ENCODE measurements at regions not wholly inside any gene's neighbourhood (a gene's known extent, or its start where the extent isn't known, plus 50 kb on each side); places are given as distances from the start of the nearest gene placed in this dataset.
"Not testable (repeated sequence)": the region's sequence is repeated elsewhere in the genome, so short reads cannot be mapped to it uniquely, and the experiment has no call there.

- DNase-seq: no peak
Measured at GRCh38 chr5:119694284-119694683, 64.9 kb downstream of the FAM170A start.

DNA sequence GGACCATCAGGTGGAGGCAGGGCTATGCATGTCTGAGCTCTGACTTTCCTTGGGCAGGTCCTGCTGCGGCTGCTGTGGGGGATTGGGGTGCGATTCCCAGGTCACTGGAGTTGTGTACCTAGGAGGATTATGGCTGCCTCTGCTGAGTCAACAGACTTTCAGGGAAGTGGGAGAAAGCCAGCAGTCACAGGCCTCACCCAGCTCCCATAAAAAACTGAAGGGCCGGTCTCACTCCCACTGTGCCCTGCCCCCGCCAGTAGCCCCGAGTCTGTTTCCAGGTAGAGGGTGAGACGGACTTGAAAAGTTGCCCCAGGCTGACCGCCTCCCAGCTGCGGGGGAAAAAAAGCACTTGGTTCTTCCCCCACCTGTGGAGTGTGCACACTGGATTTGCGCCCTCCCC lies 76.7 kb downstream of the FAM170A start:
- DNase-seq: no peak

- DNase-seq: no peak
Measured at GRCh38 chr5:119708076-119708790, 78.9 kb downstream of the FAM170A start.

GRCh38 chr5:119721775-119722174 lies 92.4 kb downstream of the FAM170A start:
- no peak for DNase-seq

GRCh38 chr5:119725291-119725690 lies 95.9 kb downstream of the FAM170A start:
- DNase-seq: not testable (repeated sequence)

DNA sequence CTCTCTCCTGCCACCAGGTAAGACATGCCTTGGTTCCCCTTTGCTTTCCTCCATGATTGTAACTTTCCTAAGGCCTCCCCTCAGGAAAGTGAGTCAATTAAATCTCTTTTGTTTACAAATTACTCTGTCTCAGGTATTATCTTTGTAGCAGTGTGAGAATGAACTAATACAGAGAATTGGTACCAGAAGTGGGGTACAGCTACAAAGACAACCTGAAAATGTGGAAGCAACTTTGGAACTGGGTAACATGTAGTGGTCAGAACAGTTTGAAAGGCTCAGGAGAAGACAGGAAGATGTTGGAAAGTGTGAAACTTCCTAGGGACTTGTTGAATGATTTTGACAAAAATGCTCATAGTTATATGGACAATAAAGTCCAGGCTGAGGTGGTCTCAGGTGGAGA lies 97.2 kb downstream of the FAM170A start:
- DNase-seq: no peak

- no peak for DNase-seq
Measured at GRCh38 chr5:119740225-119740624, 110.9 kb downstream of the FAM170A start.

DNA sequence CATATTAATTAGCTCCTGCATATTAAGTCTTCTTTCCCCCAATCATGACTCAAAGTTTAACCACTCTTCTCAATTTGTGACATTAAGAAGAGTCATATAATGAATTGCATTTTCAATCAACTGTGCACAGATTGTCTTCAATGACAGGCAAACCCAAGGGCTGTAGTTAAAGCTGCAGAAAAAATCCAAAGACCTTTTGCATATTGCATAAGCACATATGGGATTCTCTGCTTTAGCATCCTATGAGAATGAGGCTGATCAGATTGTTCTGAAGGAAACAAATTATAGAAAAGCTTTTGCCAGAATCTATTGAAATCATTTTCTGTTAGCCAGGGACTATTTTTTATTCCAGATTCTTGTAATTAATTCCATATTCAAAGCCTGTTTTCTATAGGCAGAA lies 112.3 kb downstream of the FAM170A start:
- no peak for DNase-seq

- no peak for DNase-seq
Measured at GRCh38 chr5:119742311-119742710, 113.0 kb downstream of the FAM170A start.

GRCh38 chr5:119743927-119744326 lies 114.6 kb downstream of the FAM170A start:
- peak; percentile 25 for DNase-seq

GRCh38 chr5:119745976-119746375 lies 116.6 kb downstream of the FAM170A start:
- no peak for DNase-seq

DNA sequence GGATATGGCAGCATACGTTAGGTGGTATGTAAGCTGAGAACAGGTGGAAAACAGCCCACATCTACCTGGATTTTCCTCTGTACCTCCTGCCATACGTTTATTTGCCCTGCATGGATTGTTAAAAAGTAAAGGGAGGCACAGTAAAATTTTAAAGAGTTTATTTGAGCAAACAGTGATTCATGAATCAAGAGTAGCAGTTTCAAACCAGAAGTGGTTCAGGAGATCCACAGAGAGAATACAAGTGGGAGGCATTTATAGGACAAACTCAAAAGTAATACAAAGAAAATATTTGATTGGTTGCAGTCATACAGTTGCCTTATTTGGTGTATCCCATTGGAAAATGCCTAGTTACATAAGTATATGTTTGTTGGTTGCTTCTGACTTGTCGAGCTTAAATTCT lies 117.6 kb downstream of the FAM170A start:
- no peak for DNase-seq

DNA sequence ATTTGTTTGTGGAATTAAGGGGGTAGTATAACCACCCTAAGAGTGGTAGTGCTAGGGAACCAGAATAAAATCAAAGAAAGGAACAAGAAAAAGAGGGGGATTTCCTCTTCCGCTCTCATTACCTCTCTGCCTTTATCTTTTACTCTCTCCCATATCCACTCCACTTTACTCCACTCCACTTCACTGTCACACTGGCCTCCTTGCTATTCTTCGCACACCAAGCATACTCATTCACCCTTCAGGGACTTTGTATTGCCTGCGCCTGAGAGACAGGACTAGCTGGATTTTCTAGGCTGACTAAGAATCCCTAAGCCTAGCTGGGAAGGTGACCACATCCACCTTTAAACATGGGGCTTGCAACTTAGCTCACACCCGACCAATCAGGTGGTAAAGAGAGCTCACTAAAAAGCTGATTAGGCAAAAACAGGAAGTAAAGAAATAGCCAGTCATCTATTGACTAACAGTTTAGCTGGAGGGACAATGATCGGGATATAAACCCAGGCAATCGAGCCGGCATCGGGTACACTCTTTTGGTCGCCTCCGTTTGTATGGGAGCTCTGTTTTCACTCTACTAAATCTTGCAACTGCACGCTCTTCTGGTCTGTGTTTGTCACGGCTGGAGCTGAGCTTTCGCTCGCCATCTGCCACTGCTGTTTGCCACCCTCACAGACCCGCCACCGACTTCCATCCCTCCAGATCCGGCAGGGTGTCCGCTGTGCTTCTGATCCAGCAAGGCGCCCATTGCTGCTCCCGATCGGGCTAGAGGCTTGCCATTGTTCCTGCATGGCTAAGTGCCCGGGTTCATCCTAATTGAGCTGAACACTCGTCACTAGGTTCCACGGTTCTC lies 121.8 kb downstream of the FAM170A start:
- DNase-seq: no peak

- no peak for DNase-seq
Measured at GRCh38 chr5:119751734-119752094, 122.4 kb downstream of the FAM170A start.

GRCh38 chr5:119752921-119753886 lies 123.8 kb downstream of the FAM170A start:
- DNase-seq: no peak

GRCh38 chr5:119754825-119755224 lies 125.5 kb downstream of the FAM170A start:
- not testable (repeated sequence) for DNase-seq

DNA sequence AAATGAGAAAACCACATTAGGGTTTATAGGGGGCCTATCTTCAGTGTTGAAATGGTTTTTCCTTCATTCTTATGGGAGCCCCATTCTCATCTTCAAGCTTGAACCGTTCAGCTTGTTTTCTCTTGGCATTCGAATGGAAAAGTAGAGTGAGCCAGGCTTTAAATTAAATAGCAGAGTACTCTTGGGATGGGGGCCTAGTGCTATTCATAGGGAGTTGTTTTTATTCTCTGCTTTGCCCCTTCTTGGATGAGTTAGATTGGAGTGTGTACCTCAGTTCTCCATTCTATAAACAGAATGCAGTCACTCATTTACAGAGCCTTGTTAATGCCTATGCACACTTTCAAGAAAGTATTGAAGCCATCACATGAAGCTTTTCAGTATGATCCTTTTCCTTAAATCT lies 127.9 kb downstream of the FAM170A start:
- no peak for DNase-seq

- not testable (repeated sequence) for DNase-seq
Measured at GRCh38 chr5:119769695-119770693, 140.6 kb downstream of the FAM170A start.

- DNase-seq: not testable (repeated sequence)
Measured at GRCh38 chr5:119780145-119780544, 150.8 kb downstream of the FAM170A start.

- DNase-seq: no peak
Measured at GRCh38 chr5:119785057-119785456, 155.7 kb downstream of the FAM170A start.

GRCh38 chr5:119789406-119790117 lies 160.2 kb downstream of the FAM170A start:
- no peak for DNase-seq

All from CD4-positive, alpha-beta T cell treated with Interleukin-4 for 4 hours (primary cell).